IgD-negative memory B cell (primary cell): ENCODE measurements at regions not wholly inside any gene's neighbourhood (a gene's known extent, or its start where the extent isn't known, plus 50 kb on each side); places are given as distances from the start of the nearest gene placed in this dataset.
A peak's percentile ranks its signal among the peaks of the same experiment; 100 is the strongest.

Source experiments
- H3K27ac Mint-ChIP-seq, 3 donors: one replicate each; pipeline ENCODE4 v1.8.0; 2020 to 2022; ENCODE audit warnings: mild to moderate bottlenecking in 3 of 3, mixed read lengths in 3 of 3, moderate library complexity in 1 of 3
- H3K27me3 Mint-ChIP-seq: one replicate; pipeline ENCODE4 v1.8.0; 2021; ENCODE audit warnings: mixed read lengths
- H3K36me3 Mint-ChIP-seq: one replicate; pipeline ENCODE4 v1.8.0; 2020; ENCODE audit warnings: mild to moderate bottlenecking, mixed read lengths
- H3K4me1 Mint-ChIP-seq, 3 donors: one replicate each; pipeline ENCODE4 v1.8.0; 2020 to 2022; ENCODE audit warnings: mixed read lengths in 3 of 3, mild to moderate bottlenecking in 1 of 3
- H3K4me3 Mint-ChIP-seq, 4 donors: one replicate each; pipeline ENCODE4 v1.8.0; 2020 to 2022; ENCODE audit warnings: mild to moderate bottlenecking in 4 of 4, mixed read lengths in 4 of 4, moderate library complexity in 3 of 4
- H3K9me3 Mint-ChIP-seq, 3 donors: one replicate each; pipeline ENCODE4 v1.8.0; 2020 to 2021; ENCODE audit warnings: mixed read lengths in 3 of 3, mild to moderate bottlenecking in 1 of 3

DNA sequence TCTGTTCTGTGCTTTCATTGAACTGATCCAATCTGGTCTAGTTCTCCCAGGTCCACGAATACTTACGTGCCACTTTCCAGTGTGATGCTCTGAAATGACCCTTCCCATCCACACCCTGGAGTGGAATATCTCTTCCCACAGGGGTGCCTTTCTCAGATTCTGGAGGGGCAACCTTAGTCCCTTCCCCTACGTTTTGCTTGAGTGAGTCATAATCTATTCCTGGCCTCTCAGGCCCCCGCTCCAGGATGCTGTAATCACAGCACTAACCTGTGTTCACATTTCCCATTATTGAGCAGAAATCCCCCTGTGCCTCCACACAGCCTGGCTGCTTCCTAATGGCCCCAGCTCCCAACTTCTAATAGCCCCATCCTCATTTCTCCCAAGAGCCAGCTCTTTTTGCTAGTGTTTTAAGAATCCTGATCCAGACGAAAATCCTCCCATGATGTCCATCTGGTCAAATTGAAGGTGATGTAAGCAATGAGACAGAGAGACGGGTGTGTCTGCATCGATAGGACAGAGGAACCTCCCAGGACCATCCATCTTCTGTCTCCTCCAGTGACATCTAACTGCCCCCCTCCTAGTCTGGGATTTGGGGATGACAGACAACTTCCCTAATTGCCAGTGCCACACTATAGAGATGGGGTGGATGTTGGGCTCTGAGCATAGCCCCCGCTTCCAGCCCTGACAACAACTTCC, 164.0 kb upstream of the MAF start:
- peaks cover 0 to 4% (median 0%) of the 10 kb centered on the region in 3 donors for H3K4me1 Mint-ChIP-seq
- no peaks in the 10 kb centered on the region for H3K9me3 Mint-ChIP-seq
- no peak overlapping the region for H3K27ac Mint-ChIP-seq
- H3K27me3 Mint-ChIP-seq, result peaks cover 2% of the 10 kb centered on the region
- peak overlapping the region in 1 of 4 donors; percentile 6 for H3K4me3 Mint-ChIP-seq
- H3K36me3 Mint-ChIP-seq, result no peaks in the 10 kb centered on the region

GRCh38 chr16:79762217-79762616, 161.7 kb upstream of the MAF start:
- no peak overlapping the region for H3K4me3 Mint-ChIP-seq

GRCh38 chr16:79758615-79759346, 158.2 kb upstream of the MAF start:
- H3K27me3 Mint-ChIP-seq, result peaks cover 3% of the 10 kb centered on the region
- no peak overlapping the region for H3K4me3 Mint-ChIP-seq
- H3K9me3 Mint-ChIP-seq, result peaks cover 0 to 3% (median 2%) of the 10 kb centered on the region in 3 donors
- no peaks in the 10 kb centered on the region for H3K4me1 Mint-ChIP-seq
- H3K27ac Mint-ChIP-seq, result no peak overlapping the region
- no peaks in the 10 kb centered on the region for H3K36me3 Mint-ChIP-seq

More at GRCh38 chr16:79762217-79762616, 161.7 kb upstream of the MAF start:
- Mint-ChIP-seq H3K4me1 (no peaks in the 10 kb centered on the region), H3K27ac (no peak overlapping the region), H3K27me3 (no peaks in the 10 kb centered on the region), H3K36me3 (no peaks in the 10 kb centered on the region), H3K9me3 (peaks cover 0 to 2% (median 0%) of the 10 kb centered on the region in 3 donors)

DNA sequence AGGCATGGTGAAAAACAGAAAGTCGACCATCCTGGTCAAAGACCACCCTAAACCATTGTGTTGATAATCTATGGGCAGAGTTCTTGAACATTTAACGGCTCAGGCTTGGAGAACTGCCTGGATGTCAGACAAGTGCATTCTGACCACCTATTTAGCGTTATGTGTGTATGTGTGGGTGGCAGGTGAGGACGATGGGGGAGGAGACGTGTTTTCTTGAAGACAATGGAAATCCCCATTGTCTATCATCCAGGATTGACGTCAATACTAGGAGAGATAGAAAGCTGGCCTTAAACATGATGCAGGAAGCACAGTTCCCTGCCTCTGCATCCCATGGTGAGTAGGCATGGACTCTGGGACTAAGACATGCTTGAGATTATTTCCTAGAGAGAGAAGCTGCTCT, 157.4 kb upstream of the MAF start:
- Mint-ChIP-seq H3K27me3 (peaks cover 4% of the 10 kb centered on the region), H3K27ac (no peak overlapping the region), H3K36me3 (no peaks in the 10 kb centered on the region), H3K9me3 (peaks cover 0 to 3% (median 2%) of the 10 kb centered on the region in 3 donors), H3K4me3 (no peak overlapping the region), H3K4me1 (no peaks in the 10 kb centered on the region)

GRCh38 chr16:79757163-79757562, 156.6 kb upstream of the MAF start:
- Mint-ChIP-seq H3K27me3 (peaks cover 4% of the 10 kb centered on the region), H3K9me3 (peaks cover 0 to 3% (median 2%) of the 10 kb centered on the region in 3 donors), H3K27ac (no peak overlapping the region), H3K4me1 (no peaks in the 10 kb centered on the region), H3K36me3 (no peaks in the 10 kb centered on the region), H3K4me3 (no peak overlapping the region)

DNA sequence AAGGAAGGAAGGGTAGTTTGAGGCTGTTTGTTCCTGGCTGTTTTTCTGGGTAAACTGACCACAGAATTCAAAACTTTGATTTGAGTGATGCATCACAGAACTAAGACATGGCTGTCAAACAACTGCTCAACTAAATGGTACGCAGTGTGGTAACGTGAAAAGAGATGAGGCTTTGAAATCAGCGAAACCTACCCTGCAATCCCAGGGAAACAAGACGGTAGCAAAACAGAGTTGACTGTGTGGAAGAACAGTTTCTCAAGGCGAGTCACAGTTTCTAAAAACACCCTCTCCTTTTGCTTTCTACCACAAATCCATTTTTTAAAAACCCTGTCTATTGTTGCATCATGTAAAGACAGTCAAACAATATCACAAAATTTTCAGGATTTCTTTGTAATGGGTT, 156.0 kb upstream of the MAF start:
- Mint-ChIP-seq H3K9me3 (peaks cover 0 to 3% (median 2%) of the 10 kb centered on the region in 3 donors), H3K4me1 (no peaks in the 10 kb centered on the region), H3K36me3 (no peaks in the 10 kb centered on the region), H3K4me3 (no peak overlapping the region), H3K27me3 (peaks cover 6% of the 10 kb centered on the region), H3K27ac (no peak overlapping the region)

GRCh38 chr16:79754501-79754900, 154.0 kb upstream of the MAF start:
- Mint-ChIP-seq H3K9me3 (peaks cover 0 to 3% (median 2%) of the 10 kb centered on the region in 3 donors), H3K4me3 (no peak overlapping the region), H3K27me3 (peaks cover 10% of the 10 kb centered on the region), H3K36me3 (no peaks in the 10 kb centered on the region), H3K4me1 (no peaks in the 10 kb centered on the region), H3K27ac (no peak overlapping the region)

GRCh38 chr16:79754081-79754480, 153.5 kb upstream of the MAF start:
- peaks cover 12% of the 10 kb centered on the region for H3K27me3 Mint-ChIP-seq
- H3K9me3 Mint-ChIP-seq, result peaks cover 2 to 4% (median 3%) of the 10 kb centered on the region in 3 donors
- no peak overlapping the region for H3K27ac Mint-ChIP-seq
- no peak overlapping the region for H3K4me3 Mint-ChIP-seq
- H3K36me3 Mint-ChIP-seq, result no peaks in the 10 kb centered on the region
- H3K4me1 Mint-ChIP-seq, result no peaks in the 10 kb centered on the region

DNA sequence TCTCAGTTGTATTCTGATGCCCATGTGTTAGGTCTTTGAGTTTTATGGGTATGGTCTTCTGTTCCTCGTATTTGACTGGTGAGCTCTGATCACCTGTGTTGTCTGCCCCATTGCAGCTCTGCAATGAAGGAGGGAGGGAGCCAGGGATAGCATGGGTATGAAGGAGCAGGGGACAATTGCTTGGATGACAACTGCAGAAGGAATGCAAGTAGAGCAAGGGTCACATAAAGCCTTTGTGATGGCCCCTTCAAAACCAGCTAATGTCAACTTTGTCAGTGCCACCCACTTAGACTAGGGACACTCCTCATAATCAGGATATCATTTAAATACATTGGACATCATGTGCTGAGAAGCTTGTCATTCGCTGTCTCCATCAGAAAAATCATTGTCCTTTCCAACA, 152.7 kb upstream of the MAF start:
- peak overlapping the region in 1 of 3 donors; percentile 41 for H3K27ac Mint-ChIP-seq
- H3K9me3 Mint-ChIP-seq, result peaks cover 2 to 6% (median 2%) of the 10 kb centered on the region in 3 donors
- no peaks in the 10 kb centered on the region for H3K36me3 Mint-ChIP-seq
- H3K4me3 Mint-ChIP-seq, result no peak overlapping the region
- H3K4me1 Mint-ChIP-seq, result no peaks in the 10 kb centered on the region
- peaks cover 12% of the 10 kb centered on the region for H3K27me3 Mint-ChIP-seq

DNA sequence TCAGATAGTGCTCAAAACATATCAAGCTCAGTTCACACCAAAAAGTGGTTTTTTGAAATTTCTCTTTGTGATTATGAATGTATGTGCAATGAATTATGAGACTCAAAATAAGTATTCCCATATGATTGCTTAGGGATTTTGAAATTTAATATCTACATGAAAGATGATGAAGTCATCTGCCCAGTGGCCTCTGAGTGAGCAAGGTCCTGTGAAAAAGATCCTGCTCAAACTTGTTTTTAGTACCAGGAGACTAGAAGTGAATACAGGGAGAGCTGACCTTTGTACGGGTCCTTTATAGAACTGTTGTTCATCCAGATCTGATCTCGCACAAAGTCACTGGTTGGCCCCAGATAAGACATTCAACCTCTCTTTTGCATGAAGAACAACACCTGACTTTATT, 151.9 kb upstream of the MAF start:
- Mint-ChIP-seq H3K27me3 (peaks cover 13% of the 10 kb centered on the region), H3K9me3 (peaks cover 2 to 6% (median 3%) of the 10 kb centered on the region in 3 donors), H3K4me1 (no peaks in the 10 kb centered on the region), H3K36me3 (no peaks in the 10 kb centered on the region), H3K27ac (no peak overlapping the region), H3K4me3 (no peak overlapping the region)

DNA sequence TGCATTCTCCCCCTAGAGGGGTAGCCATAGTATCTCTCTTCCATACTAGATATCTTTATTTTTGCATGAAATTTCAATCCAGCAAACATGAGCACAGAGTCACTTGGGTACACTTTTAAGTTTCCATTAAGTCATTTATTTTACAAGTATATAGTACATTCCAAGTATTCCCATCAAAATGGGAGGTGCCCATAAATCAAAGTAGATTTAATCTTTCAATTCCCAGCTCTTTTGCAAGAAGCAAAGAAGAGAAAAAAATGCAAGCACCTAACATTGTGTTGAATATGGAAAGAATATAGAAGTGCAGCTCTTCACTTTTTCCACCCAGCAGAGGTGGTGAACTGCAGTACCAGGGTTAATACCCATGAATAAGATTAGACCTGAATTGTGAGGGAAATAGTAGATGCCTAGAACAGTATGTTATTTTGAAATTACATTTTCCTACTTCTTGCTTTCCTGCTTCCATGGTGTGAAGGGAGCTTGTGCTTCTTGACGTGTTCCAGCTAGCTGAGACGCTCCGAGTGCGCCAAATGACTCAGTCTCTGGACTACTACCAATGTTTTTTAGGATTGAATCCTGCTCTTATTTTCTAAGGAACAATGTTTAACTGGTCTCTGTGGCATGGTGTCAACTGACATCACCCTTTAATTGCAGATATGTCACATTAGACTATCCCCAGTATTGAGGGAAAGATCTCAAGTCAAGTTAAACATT, 151.1 kb upstream of the MAF start:
- Mint-ChIP-seq H3K4me3 (no peak overlapping the region), H3K9me3 (peaks cover 2 to 6% (median 3%) of the 10 kb centered on the region in 3 donors), H3K27ac (no peak overlapping the region), H3K4me1 (no peaks in the 10 kb centered on the region), H3K36me3 (no peaks in the 10 kb centered on the region), H3K27me3 (peaks cover 13% of the 10 kb centered on the region)

- H3K27me3 Mint-ChIP-seq, result peaks cover 13% of the 10 kb centered on the region
- no peaks in the 10 kb centered on the region for H3K36me3 Mint-ChIP-seq
- H3K27ac Mint-ChIP-seq, result no peak overlapping the region
These were observed 149.8 kb upstream of the MAF start for GRCh38 chr16:79750311-79750710.

DNA sequence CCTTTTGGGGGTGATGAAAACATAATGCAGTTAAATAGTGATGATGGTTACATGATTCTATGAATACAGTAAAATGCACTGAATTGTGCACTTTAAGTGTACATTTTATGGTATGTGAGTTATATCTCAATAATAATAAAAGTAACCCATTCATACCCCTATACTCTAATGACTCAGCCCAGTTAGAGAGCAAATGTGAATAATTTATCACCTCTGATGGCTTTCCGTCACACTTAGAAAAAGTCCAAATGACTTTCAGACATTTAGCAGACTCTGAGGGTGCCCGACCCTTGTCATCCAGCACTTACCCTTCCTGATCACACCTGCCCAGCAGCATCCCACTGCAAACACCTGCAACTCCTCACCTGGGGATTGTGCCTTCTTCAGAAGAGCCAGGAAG, 148.1 kb upstream of the MAF start:
- no peaks in the 10 kb centered on the region for H3K4me1 Mint-ChIP-seq
- H3K36me3 Mint-ChIP-seq, result no peaks in the 10 kb centered on the region
- peaks cover 0 to 6% (median 2%) of the 10 kb centered on the region in 3 donors for H3K9me3 Mint-ChIP-seq
- H3K27ac Mint-ChIP-seq, result no peak overlapping the region
- H3K4me3 Mint-ChIP-seq, result no peak overlapping the region
- H3K27me3 Mint-ChIP-seq, result peaks cover 10% of the 10 kb centered on the region

More at GRCh38 chr16:79750311-79750710, 149.8 kb upstream of the MAF start:
- Mint-ChIP-seq H3K4me1 (no peaks in the 10 kb centered on the region), H3K4me3 (no peak overlapping the region), H3K9me3 (peaks cover 2 to 6% (median 2%) of the 10 kb centered on the region in 3 donors)

DNA sequence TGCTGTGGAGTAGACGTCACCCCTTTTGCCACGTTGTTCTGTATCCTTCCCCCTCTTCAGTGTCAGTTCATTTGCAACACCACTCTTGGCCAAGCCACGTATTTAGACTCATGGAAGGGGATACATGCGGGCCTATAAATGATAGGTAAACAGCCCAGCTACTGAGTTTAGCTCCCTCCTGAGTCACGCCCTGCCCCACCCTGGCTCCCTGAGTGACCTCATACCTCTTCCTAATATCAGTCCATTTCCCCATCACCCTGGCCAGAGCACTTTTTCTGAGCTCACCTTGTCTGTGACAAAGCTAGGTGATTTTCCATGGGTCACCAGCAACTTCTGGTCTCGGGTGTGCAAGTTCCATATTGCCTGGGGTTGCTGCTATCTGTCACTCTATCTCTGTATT, 147.2 kb upstream of the MAF start:
- no peaks in the 10 kb centered on the region for H3K36me3 Mint-ChIP-seq
- H3K27me3 Mint-ChIP-seq, result peaks cover 9% of the 10 kb centered on the region
- peaks cover 0 to 6% (median 2%) of the 10 kb centered on the region in 3 donors for H3K9me3 Mint-ChIP-seq
- no peak overlapping the region for H3K4me3 Mint-ChIP-seq
- H3K4me1 Mint-ChIP-seq, result no peaks in the 10 kb centered on the region
- no peak overlapping the region for H3K27ac Mint-ChIP-seq

DNA sequence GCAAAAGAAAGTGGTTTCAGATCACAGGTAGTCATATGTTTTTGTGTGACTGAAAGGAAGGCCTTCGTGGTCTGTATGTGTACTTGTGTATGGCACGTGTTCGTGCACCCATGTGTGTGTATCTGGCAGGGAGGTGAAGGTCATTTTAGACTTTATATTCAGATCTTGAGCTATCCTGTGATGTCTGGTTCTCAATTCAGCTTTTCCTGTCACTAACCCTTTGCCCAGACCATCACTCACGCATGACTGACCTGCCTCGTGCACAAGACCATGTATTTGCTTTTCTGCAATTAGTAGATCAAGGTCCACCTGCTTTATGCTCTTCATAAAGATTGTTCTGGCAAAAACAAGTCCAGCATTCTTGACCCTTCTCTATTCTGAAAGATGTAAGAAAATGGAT, 139.7 kb upstream of the MAF start:
- H3K9me3 Mint-ChIP-seq, result peaks cover 0 to 2% (median 0%) of the 10 kb centered on the region in 3 donors
- no peaks in the 10 kb centered on the region for H3K4me1 Mint-ChIP-seq
- no peak overlapping the region for H3K4me3 Mint-ChIP-seq
- peaks cover 4% of the 10 kb centered on the region for H3K27me3 Mint-ChIP-seq
- no peak overlapping the region for H3K27ac Mint-ChIP-seq
- no peaks in the 10 kb centered on the region for H3K36me3 Mint-ChIP-seq
